Endothelial cell of umbilical vein (primary cell): ENCODE measurements at regions not wholly inside any gene's neighbourhood (a gene's known extent, or its start where the extent isn't known, plus 50 kb on each side); places are given as distances from the start of the nearest gene placed in this dataset.

Experiments used
- BruUV-seq: library from RNA; stranded (reverse); fragments of 400-500 nt; replicated peaks from 2 replicates; lab custom pipeline; 2021; lab: Mats Ljungman, UMichigan
- CTCF ChIA-PET: fragments of 300-600, 350-600 bp; sonication (Branson Sonifier 250); formaldehyde crosslinking; loops from one replicate; lab custom pipeline; 2021; ENCODE audit warnings: antibody characterized with exemption, inconsistent platforms; lab: Charles Lee
- POLR2A ChIA-PET: fragments of 300-600, 350-600 bp; sonication (Branson Sonifier 250); formaldehyde crosslinking; loops from one replicate; lab custom pipeline; 2021; ENCODE audit warnings: antibody characterized with exemption, inconsistent platforms; lab: Charles Lee
- DNase-seq: peaks from one replicate; pipeline ENCODE4 v3.0.0-alpha.2; 2011; ENCODE audit warnings: low read depth, low spot score
- FAIRE-seq: peaks from 2 replicates; lab custom pipeline; 2011; peaks lifted over from hg19 to GRCh38; lab: Jason Lieb, UNC
- H2AFZ ChIP-seq: 2 replicates; pipeline ENCODE4 v1.6.0; 2012; ENCODE audit warnings: low read depth, low read length, control low read depth, inconsistent platforms
- H3K27ac ChIP-seq: 2 replicates; pipeline ENCODE4 v1.5.1; 2011; ENCODE audit warnings: low read depth, mild to moderate bottlenecking, control low read depth, low read length, moderate library complexity; ENCODE audit not compliant: insufficient read depth
- H3K27me3 ChIP-seq, 2 experiments: 2 replicates each; pipeline versions ENCODE4 v1.6.0 to v1.6.1; 2011; ENCODE audit warnings: low read length in 2 of 2, mixed read lengths in 1 of 2; ENCODE audit not compliant: control insufficient read depth in 2 of 2, insufficient read depth in 2 of 2
- H3K36me3 ChIP-seq, 2 experiments: 2 replicates in 1 of 2; 3 replicates in 1 of 2; pipeline ENCODE4 v1.5.1; 2011; ENCODE audit warnings: low read length in 2 of 2, mild to moderate bottlenecking in 1 of 2, moderate library complexity in 1 of 2; ENCODE audit not compliant: control insufficient read depth in 2 of 2, insufficient read depth in 2 of 2; ENCODE audit errors: extremely low read depth in 1 of 2
- H3K4me1 ChIP-seq: 3 replicates; pipeline ENCODE4 v1.5.1; 2011; ENCODE audit warnings: mild to moderate bottlenecking, low read length; ENCODE audit not compliant: control insufficient read depth, insufficient read depth; ENCODE audit errors: extremely low read depth
- H3K4me2 ChIP-seq: 2 replicates; pipeline ENCODE4 v1.6.1; 2011; ENCODE audit warnings: low read length, control low read depth, mixed read lengths; ENCODE audit not compliant: insufficient read depth
- H3K4me3 ChIP-seq, 3 experiments: fragments of 200-600 bp in 1 of 3; sonication (generic), shearing (Covaris generic) in 1 of 3; replicated peaks in 1 of 3; 2 replicates each; pipeline ENCODE4 v1.5.1; 2011 to 2016; ENCODE audit warnings: control low read depth in 3 of 3, low read length in 3 of 3, mild to moderate bottlenecking in 2 of 3, inconsistent platforms in 1 of 3, low read depth in 1 of 3, moderate library complexity in 1 of 3; ENCODE audit not compliant: insufficient read depth in 1 of 3
- H3K79me2 ChIP-seq: 2 replicates; pipeline ENCODE4 v1.6.0; 2012; ENCODE audit warnings: low read length, inconsistent platforms; ENCODE audit not compliant: control insufficient read depth, insufficient read depth
- H3K9ac ChIP-seq: replicated peaks from 2 replicates; pipeline ENCODE3; 2011; ENCODE audit warnings: low read length, control low read depth; ENCODE audit not compliant: insufficient read depth; ENCODE audit errors: extremely low read depth
- H3K9me1 ChIP-seq: replicated peaks from 3 replicates; pipeline ENCODE4 v1.6.0; 2011; ENCODE audit warnings: mild to moderate bottlenecking, low read length; ENCODE audit not compliant: control insufficient read depth, insufficient read depth; ENCODE audit errors: extremely low read depth
- H3K9me3 ChIP-seq: replicated peaks from 2 replicates; pipeline ENCODE4 v1.5.1; 2012; ENCODE audit warnings: low read length, inconsistent platforms; ENCODE audit not compliant: control insufficient read depth, insufficient read depth
- H4K20me1 ChIP-seq: replicated peaks from 2 replicates; pipeline ENCODE3; 2011; ENCODE audit warnings: mild to moderate bottlenecking, low read length; ENCODE audit not compliant: control insufficient read depth, insufficient read depth; ENCODE audit errors: extremely low read depth
- EZH2 ChIP-seq: IDR thresholded peaks from 2 replicates; pipeline ENCODE4 v1.6.1; 2012; ENCODE audit warnings: borderline replicate concordance, low read depth, mild to moderate bottlenecking, moderate library complexity, low read length, inconsistent platforms; ENCODE audit not compliant: severe bottlenecking
- FOS ChIP-seq: IDR thresholded peaks from 2 replicates; pipeline ENCODE4 v1.6.1; 2011; ENCODE audit warnings: mild to moderate bottlenecking, low read length, moderate library complexity, borderline replicate concordance; ENCODE audit not compliant: insufficient read depth
- GATA2 ChIP-seq: IDR thresholded peaks from 2 replicates; pipeline ENCODE4 v1.7.0; 2011; ENCODE audit warnings: low read depth, mild to moderate bottlenecking, moderate library complexity, mixed read lengths, low read length; ENCODE audit not compliant: insufficient read length, insufficient read depth
- JUN ChIP-seq: IDR thresholded peaks from 2 replicates; pipeline ENCODE4 v1.6.1; 2011; ENCODE audit warnings: borderline replicate concordance, low read depth; ENCODE audit not compliant: insufficient read length, insufficient read depth
- MYC ChIP-seq: IDR thresholded peaks from one replicate; pipeline ENCODE4 v1.6.1; 2011; ENCODE audit warnings: mild to moderate bottlenecking, low read depth, low read length
- POLR2A ChIP-seq: IDR thresholded peaks from 2 replicates; pipeline ENCODE4 v1.6.1; 2012; ENCODE audit warnings: low read depth, mild to moderate bottlenecking, control low read depth, low read length
- POLR2AphosphoS5 ChIP-seq: IDR thresholded peaks from 2 replicates; pipeline ENCODE4 v1.6.1; 2012; ENCODE audit warnings: low read depth, mild to moderate bottlenecking, control low read depth, low read length, moderate library complexity; ENCODE audit not compliant: insufficient read depth
- dilution Hi-C: fragments of 300-500 bp; cut with MboI; formaldehyde crosslinking; loops from one replicate; pipeline ENCODE4 v1.15.0; 2019; ENCODE audit warnings: low sequenced_read_pairs; ENCODE audit not compliant: extremely low pct_ligation_motif_present
- intact Hi-C: fragments of 100-400 bp; cut with micrococcal nuclease; formaldehyde crosslinking; loops from one replicate; pipeline ENCODE4 v1.10.0; 2022
- TF ChIP-seq, protein P1 (sequence below), 2 donors: IDR thresholded peaks; 1 replicate in 1 of 2; 2 replicates in 1 of 2; pipeline ENCODE4 v1.5.1; 2011; ENCODE audit warnings: low read length in 2 of 2, mild to moderate bottlenecking in 2 of 2, moderate library complexity in 2 of 2, control low read depth in 1 of 2, inconsistent platforms in 1 of 2, low read depth in 1 of 2; ENCODE audit not compliant: insufficient read depth in 1 of 2; ENCODE audit errors: extremely low read depth in 1 of 2
- TF ChIP-seq, protein P2 (sequence below): IDR thresholded peaks from 2 replicates; pipeline ENCODE4 v1.6.1; 2011; ENCODE audit not compliant: insufficient read depth, insufficient read length

- Histone ChIP-seq H3K27me3 (no peaks in the 10 kb centered on the region), H3K4me3 (no peak overlapping the region), H3K79me2 (no peaks in the 10 kb centered on the region), H3K27ac (no peak overlapping the region), H3K9ac (no peak overlapping the region), H3K9me3 (no peaks in the 10 kb centered on the region), H3K4me2 (no peak overlapping the region), H2AFZ (no peak overlapping the region), H3K36me3 (no peaks in the 10 kb centered on the region), H3K4me1 (peaks cover 4% of the 10 kb centered on the region), H3K9me1 (no peaks in the 10 kb centered on the region), H4K20me1 (no peaks in the 10 kb centered on the region)
- dilution Hi-C loops, result no loop called here
- no peak for FAIRE-seq
- TF ChIP-seq POLR2A (no peak), POLR2AphosphoS5 (no peak), JUN (no peak), GATA2 (no peak), MYC (no peak), EZH2 (no peak), FOS (no peak)
- TF ChIP-seq, protein P1, sequence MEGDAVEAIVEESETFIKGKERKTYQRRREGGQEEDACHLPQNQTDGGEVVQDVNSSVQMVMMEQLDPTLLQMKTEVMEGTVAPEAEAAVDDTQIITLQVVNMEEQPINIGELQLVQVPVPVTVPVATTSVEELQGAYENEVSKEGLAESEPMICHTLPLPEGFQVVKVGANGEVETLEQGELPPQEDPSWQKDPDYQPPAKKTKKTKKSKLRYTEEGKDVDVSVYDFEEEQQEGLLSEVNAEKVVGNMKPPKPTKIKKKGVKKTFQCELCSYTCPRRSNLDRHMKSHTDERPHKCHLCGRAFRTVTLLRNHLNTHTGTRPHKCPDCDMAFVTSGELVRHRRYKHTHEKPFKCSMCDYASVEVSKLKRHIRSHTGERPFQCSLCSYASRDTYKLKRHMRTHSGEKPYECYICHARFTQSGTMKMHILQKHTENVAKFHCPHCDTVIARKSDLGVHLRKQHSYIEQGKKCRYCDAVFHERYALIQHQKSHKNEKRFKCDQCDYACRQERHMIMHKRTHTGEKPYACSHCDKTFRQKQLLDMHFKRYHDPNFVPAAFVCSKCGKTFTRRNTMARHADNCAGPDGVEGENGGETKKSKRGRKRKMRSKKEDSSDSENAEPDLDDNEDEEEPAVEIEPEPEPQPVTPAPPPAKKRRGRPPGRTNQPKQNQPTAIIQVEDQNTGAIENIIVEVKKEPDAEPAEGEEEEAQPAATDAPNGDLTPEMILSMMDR (IDR thresholded peaks at IDR 0.05; ENCODE audit: extremely low read depth in 1 of 2, insufficient read depth in 1 of 2, low read depth in 1 of 2, low read length in 2 of 2), result no peak
- TF ChIP-seq, protein P2, sequence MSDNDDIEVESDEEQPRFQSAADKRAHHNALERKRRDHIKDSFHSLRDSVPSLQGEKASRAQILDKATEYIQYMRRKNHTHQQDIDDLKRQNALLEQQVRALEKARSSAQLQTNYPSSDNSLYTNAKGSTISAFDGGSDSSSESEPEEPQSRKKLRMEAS, result no peak
- BruUV-seq, result no TSS peak
- ChIA-PET POLR2A (no interaction called here), CTCF (interaction anchor here (1.4 kb wide), 1 partner anchor 11 kb away, joined by 3 read pairs; no protein-coding TSS in a partner anchor)
- no peak for DNase-seq
- intact Hi-C loops, result no loop called here
Observed at GRCh38 chr6:22349528-22349927, 52.7 kb upstream of the PRL start.
